ENCODE measurements at regions not wholly inside any gene's neighbourhood (a gene's known extent, or its start where the extent isn't known, plus 50 kb on each side); places are given as distances from the start of the nearest gene placed in this dataset.

DNA sequence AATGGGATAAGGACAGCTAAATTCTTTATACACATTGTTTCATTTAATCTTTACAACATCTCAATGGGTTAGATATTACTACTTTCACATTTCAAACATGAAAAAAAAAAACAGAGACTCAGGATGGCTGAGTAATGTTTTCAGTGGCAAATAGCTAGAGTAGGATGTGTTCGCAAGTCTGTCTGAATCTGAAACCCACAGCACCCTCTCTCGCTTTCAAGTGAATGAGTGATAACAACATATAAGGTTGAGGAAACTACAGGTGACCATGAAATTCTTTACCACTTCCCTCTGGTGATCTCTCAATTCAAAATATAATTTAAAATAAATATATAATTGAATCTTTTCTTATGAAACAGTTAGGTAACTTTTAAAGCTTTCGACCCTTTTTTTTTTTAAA is 162.6 kb downstream of the PRR32 start (continued):
- TF ChIP-seq JUN (IDR thresholded peaks at IDR 0.05; ENCODE audit: low read depth, low read length) (no peak), CEBPB (IDR thresholded peaks at IDR 0.05; ENCODE audit: low read depth, low read length) (no peak)

- Histone ChIP-seq H4K5ac (ENCODE audit: insufficient read length, low read depth, low read length) (no peak overlapping the region), H4K91ac (replicated peaks; ENCODE audit: insufficient read length, low read length) (no peak overlapping the region), H3K23me2 (ENCODE audit: low read depth, low read length) (no peaks in the 10 kb centered on the region), H3K4me2 (ENCODE audit: insufficient read depth in 1 of 2, low read depth in 2 of 2, low read length in 2 of 2) (no peak overlapping the region), H2AFZ (ENCODE audit: low read length) (no peak overlapping the region), H3K9ac (replicated peaks in 1 of 4; ENCODE audit: extremely low read depth in 1 of 4, low read depth in 3 of 4, low read length in 3 of 4) (no peak overlapping the region), H3K9me3 (ENCODE audit: insufficient read depth in 2 of 2, low read depth in 1 of 2, low read length in 1 of 2) (no peaks in the 10 kb centered on the region), H3K36me3 (ENCODE audit: control insufficient read depth in 2 of 4, insufficient read depth in 4 of 4, low read length in 3 of 4) (no peaks in the 10 kb centered on the region), H2BK12ac (ENCODE audit: low read depth, low read length) (no peak overlapping the region), H3K79me1 (ENCODE audit: low read depth, low read length) (no peaks in the 10 kb centered on the region), H2AK5ac (ENCODE audit: low read depth, low read length) (no peak overlapping the region), H4K20me1 (replicated peaks in 1 of 2; ENCODE audit: control insufficient read depth in 1 of 2, insufficient read depth in 2 of 2, low read length in 2 of 2) (no peaks in the 10 kb centered on the region), H2BK120ac (replicated peaks; ENCODE audit: low read depth, low read length) (no peak overlapping the region), H2BK20ac (ENCODE audit: low read length) (no peak overlapping the region), H2BK5ac (ENCODE audit: low read depth, low read length) (no peak overlapping the region), H3K4me3 (ENCODE audit: extremely low read depth in 1 of 4, insufficient read depth in 2 of 4, low read depth in 3 of 4, low read length in 4 of 4) (no peak overlapping the region), H3K79me2 (ENCODE audit: control insufficient read depth in 1 of 2, insufficient read depth in 2 of 2, low read length in 2 of 2) (no peaks in the 10 kb centered on the region), H4K8ac (ENCODE audit: extremely low read depth, insufficient read depth, low read length) (no peak overlapping the region), H3K4me1 (replicated peaks in 1 of 4; ENCODE audit: control insufficient read depth in 3 of 4, insufficient read depth in 4 of 4, low read length in 3 of 4) (no peaks in the 10 kb centered on the region), H3K56ac (replicated peaks; ENCODE audit: insufficient read length, low read depth, low read length) (no peak overlapping the region), H3K4ac (replicated peaks; ENCODE audit: insufficient read length, low read depth, low read length) (no peak overlapping the region), H3K23ac (ENCODE audit: insufficient read length) (no peak overlapping the region), H3K18ac (ENCODE audit: extremely low read depth, low read length) (no peak overlapping the region), H3K27ac (ENCODE audit: low read depth, low read length) (no peak overlapping the region), H2BK15ac (ENCODE audit: low read length) (no peak overlapping the region), H3K14ac (ENCODE audit: insufficient read length) (no peak overlapping the region), H3K27me3 (replicated peaks in 1 of 4; ENCODE audit: control insufficient read depth in 3 of 4, extremely low read depth in 1 of 4, insufficient read depth in 3 of 4, low read length in 3 of 4) (no peaks in the 10 kb centered on the region)
- ChIA-PET POLR2A (ENCODE audit: partially characterized antibody) (no interaction called here), CTCF (ENCODE audit: partially characterized antibody) (interaction anchor here (0.6 kb wide), 1 partner anchor 228 kb away, joined by 3 read pairs; no protein-coding TSS in a partner anchor)
- DNase-seq (ENCODE audit: low read depth in 1 of 2, low spot score in 2 of 2) (no peak), FAIRE-seq (no peak)
- no peak for TF ChIP-seq KDM5A (IDR thresholded peaks at IDR 0.05; ENCODE audit: low read length)
- no peak for TF ChIP-seq HDAC6 (IDR thresholded peaks at IDR 0.05; ENCODE audit: low read depth, low read length)
- TF ChIP-seq JUND (IDR thresholded peaks at IDR 0.05; ENCODE audit: low read length), result no peak
- no peak for TF ChIP-seq SP2 (IDR thresholded peaks at IDR 0.05; ENCODE audit: low read length)
- TF ChIP-seq CTBP2 (IDR thresholded peaks at IDR 0.05; ENCODE audit: borderline replicate concordance, insufficient read depth, insufficient read length, low read length), result no peak
- TF ChIP-seq TAF1 (IDR thresholded peaks at IDR 0.05; ENCODE audit: low read depth, low read length), result no peak
- TF ChIP-seq EZH2 (IDR thresholded peaks at IDR 0.05; ENCODE audit: low read depth, low read length, severe bottlenecking), result no peak
- no peak for TF ChIP-seq SP4 (IDR thresholded peaks at IDR 0.05; ENCODE audit: low read length)
- no peak for TF ChIP-seq YY1 (IDR thresholded peaks at IDR 0.05; ENCODE audit: low read depth, low read length)
- TF ChIP-seq CBX5 (IDR thresholded peaks at IDR 0.05; ENCODE audit: low read depth, low read length), result no peak
- no peak for TF ChIP-seq TCF12 (IDR thresholded peaks at IDR 0.05; ENCODE audit: low read depth, low read length)
- no peak for TF ChIP-seq EP300 (IDR thresholded peaks at IDR 0.05; ENCODE audit: borderline replicate concordance in 1 of 2, low read depth in 2 of 2, low read length in 2 of 2)
- no peak for TF ChIP-seq CREB1 (IDR thresholded peaks at IDR 0.05)
- no peak for TF ChIP-seq BRCA1 (IDR thresholded peaks at IDR 0.05; ENCODE audit: low read depth, low read length)
Observed at GRCh38 chrX:126985027-126985426, 165.5 kb downstream of the PRR32 start.

Measured in H1 (cell line).